GM19099 (cell line): ENCODE measurements at regions not wholly inside any gene's neighbourhood (a gene's known extent, or its start where the extent isn't known, plus 50 kb on each side); places are given as distances from the start of the nearest gene placed in this dataset.

Source experiments
- POLR2A ChIP-seq: IDR thresholded peaks from 3 replicates; pipeline ENCODE4 v1.6.1; 2011; ENCODE audit warnings: low read depth; ENCODE audit not compliant: insufficient read length; ENCODE audit errors: extremely low read depth

DNA sequence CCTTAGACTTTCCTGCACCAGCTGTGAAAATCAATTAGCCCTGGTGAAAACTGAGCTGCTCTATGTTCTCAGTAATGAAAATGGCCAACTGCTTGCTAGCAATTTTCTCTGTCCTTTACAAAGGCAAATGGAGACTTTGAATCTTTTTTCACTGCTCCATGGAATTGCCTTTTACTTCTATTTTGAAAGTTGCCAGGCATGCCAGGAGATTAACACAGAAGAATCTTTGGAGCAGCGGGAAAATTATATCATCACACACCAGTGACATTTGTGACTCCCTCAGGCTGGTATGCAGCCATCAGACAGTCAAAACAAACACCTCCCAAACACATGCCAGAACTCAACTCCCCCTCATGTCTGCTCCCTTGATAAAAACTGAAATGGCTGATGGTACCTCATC, 872.0 kb upstream of the FLRT2 start:
- no peak for TF ChIP-seq POLR2A

GRCh38 chr14:84670796-84671195, 859.1 kb upstream of the FLRT2 start:
- TF ChIP-seq POLR2A: no peak

GRCh38 chr14:84671776-84672175, 858.2 kb upstream of the FLRT2 start:
- TF ChIP-seq POLR2A: no peak

GRCh38 chr14:84674636-84675035, 855.3 kb upstream of the FLRT2 start:
- no peak for TF ChIP-seq POLR2A

DNA sequence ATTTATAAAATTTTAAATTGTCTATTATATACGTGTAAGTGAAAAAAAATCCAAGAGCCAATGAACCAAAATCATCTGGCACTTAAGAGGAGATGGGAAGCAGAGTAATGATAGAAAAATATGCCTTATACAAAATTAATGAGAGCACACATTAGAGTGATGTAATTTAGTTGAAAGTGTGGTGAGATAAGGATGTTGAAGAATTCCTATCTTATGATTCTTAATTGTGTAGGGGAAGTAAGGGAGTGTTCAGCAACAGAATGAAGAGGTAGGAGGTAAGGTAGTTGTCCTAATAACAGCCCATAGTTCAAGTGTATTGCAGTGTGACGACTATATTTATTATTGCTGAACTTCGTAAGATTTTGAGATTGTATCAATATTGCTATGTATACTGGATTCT, 843.4 kb upstream of the FLRT2 start:
- no peak for TF ChIP-seq POLR2A

DNA sequence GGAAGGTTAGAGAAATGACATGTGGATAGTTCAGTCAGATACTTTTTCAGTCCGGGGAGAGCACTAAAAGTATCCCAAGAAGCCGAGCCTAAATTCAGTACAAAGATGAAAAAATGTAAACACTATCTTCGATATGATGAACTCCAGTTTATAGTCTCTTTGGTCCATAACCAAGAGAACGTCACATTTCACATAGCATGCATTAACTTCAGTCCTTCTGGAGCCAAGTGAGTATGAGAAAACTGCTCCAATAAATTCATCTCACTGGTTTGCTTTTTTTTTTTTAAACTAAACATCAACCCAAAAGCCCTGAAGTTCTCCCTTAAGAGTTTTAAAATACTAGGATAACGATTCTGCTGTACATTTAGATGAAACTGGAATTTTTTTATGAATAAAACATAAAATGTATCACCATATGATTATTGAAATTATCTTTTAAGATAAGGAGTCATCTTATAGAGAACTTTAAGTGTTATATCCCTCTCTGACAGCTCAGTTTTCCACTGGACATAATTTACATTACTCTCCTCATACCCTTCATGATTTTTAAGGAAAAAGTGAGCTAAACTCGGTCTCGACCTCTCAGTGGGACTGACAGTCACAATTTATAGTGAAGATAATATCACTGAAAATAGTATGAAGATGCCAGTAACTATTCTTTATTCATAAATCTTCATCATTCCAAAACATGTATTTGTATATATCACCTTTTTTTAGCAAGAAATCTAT, 841.5 kb upstream of the FLRT2 start:
- TF ChIP-seq POLR2A: no peak

- TF ChIP-seq POLR2A: no peak
Observed at GRCh38 chr14:84694161-84694560, 835.8 kb upstream of the FLRT2 start.

- no peak for TF ChIP-seq POLR2A
Observed at GRCh38 chr14:84704601-84705000, 825.3 kb upstream of the FLRT2 start.

GRCh38 chr14:84707830-84708229, 822.1 kb upstream of the FLRT2 start:
- TF ChIP-seq POLR2A: no peak

GRCh38 chr14:84708865-84709264, 821.1 kb upstream of the FLRT2 start:
- TF ChIP-seq POLR2A: no peak

DNA sequence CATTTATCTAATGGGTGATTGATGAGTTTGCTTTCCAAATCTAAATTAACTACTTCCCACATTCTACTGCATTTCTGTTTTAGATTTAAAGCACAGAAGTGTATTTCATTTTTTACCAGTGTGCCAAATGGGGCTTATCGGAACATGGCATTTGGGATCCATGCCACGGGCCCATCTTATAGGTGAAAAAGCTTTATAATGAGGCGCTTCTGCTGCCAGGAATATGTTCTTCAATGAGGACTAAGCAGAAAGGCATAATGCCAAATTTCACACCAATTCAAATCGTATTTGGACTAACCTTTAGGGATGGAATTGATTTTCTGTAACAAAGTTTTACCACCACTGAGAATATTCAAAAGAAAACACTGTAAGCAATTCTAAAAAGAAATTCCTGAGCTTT, 803.5 kb upstream of the FLRT2 start:
- no peak for TF ChIP-seq POLR2A

DNA sequence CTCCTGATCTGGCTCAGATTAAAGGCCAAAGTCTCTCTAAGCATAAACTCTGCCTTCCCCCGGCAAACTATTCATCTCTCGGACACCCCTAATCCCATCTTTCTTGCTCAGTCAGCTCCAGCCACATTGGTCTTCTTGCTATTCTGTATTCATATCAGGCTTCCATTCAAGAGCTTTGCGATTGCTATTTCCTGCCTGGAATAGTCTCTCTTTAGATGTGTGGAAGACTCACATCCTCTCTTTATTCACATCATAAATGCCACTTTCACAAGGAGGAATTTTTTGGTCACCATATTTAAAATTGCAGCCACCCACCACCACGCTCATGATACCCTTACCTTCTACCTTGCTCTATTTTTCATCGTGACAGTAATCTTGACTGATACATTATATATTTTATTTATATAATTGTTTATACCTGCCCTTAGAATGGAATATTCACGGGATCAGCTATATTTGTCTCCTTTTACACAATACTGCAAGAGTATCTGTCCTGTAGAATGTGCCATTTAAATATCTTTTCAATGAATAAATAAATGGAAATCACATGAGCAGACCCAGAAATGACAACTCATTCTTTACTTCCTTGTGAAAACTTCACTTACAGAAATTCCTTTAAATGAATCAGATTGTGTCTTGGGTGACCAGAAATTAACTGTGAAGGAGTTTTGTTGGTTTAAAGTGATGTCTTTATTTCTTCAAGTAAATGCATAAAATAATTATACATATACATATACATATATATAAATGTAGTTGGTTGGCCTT, 780.6 kb upstream of the FLRT2 start:
- TF ChIP-seq POLR2A: no peak

DNA sequence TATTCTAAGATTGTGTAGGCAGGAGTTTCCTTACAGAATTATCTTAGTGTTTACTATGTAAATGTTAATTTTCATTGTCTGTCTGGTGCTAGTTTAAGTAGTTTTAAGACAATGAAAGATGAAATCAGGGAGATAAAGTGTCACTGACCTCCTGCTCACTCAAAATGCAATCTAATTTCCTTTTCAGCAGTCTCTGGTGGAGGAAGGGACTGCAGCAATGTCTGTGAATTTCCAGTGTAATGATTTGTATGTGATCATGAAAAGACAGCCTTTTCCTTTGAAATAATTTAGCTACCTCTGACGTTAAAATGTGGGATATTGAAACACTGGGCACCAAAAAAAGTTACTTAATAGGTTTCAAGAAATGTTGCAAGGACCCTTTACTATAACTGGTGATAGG, 779.7 kb upstream of the FLRT2 start:
- no peak for TF ChIP-seq POLR2A

DNA sequence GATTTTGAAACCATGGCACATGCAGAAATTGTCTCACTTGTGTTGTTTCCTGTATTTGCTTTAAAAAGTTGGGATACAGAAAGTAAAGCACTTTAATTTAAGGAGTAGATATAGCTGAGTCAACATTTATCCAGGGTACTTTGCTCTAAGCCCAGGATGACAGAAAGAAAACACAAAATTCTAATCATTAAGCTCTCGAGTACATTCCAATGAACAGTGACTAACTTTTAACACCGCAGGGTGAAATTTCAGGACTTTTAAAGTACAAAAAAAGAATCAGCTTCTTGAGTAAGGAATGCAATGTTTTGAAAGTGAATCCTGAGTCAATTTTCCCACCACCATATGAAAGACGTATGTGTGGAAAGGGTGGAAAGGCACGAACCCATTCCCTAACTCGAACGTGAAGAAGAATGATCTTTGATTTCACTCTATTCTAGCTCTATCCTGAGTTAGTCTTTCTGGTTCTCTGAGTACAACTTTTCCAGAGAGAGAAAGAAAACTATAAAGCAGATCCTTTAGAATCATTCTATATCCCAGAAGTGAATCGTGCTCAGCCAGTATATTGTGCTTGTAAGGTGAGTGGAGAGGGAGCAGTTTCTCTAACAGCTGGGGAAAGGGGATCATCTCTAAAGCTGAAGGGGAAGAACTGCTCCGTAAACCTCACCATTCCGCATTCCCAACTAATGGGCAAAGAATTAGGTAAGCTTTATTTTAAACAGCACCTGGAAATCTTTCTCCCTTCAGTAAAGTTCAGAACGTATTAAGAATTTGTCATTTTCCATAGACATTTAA, 779.0 kb upstream of the FLRT2 start:
- no peak for TF ChIP-seq POLR2A

GRCh38 chr14:84751745-84752144, 778.2 kb upstream of the FLRT2 start:
- TF ChIP-seq POLR2A: no peak
